HCT116 (cell line): ENCODE measurements at regions not wholly inside any gene's neighbourhood (a gene's known extent, or its start where the extent isn't known, plus 50 kb on each side); places are given as distances from the start of the nearest gene placed in this dataset.

Source experiments
- ATF3 ChIP-seq: IDR thresholded peaks from 2 replicates; pipeline ENCODE4 v1.6.1; 2012
- CEBPB ChIP-seq: IDR thresholded peaks from 2 replicates; pipeline ENCODE4 v1.6.1; 2012; ENCODE audit warnings: low read depth
- CTCF ChIP-seq, 3 experiments: fragments of 200-600 bp in 1 of 3; sonication (generic) in 1 of 3; IDR thresholded peaks in 2 of 3; conservative IDR thresholded peaks in 1 of 3; 2 replicates each; pipeline ENCODE4 v1.5.1; 2012 to 2017; ENCODE audit warnings: low read depth in 2 of 3, low read length in 2 of 3, antibody characterized with exemption in 1 of 3, borderline replicate concordance in 1 of 3, control low read depth in 1 of 3, mild to moderate bottlenecking in 1 of 3, mixed read lengths in 1 of 3, mixed run types in 1 of 3, moderate library complexity in 1 of 3; ENCODE audit not compliant: insufficient read depth in 1 of 3
- EZH2 ChIP-seq: fragments of 200-600 bp; sonication (generic); IDR thresholded peaks from 2 replicates; pipeline ENCODE4 v1.6.1; 2017; ENCODE audit warnings: antibody characterized with exemption, mixed run types
- MAX ChIP-seq: IDR thresholded peaks from 2 replicates; pipeline ENCODE4 v1.6.1; 2012
- POLR2A ChIP-seq: IDR thresholded peaks from 2 replicates; pipeline ENCODE4 v1.7.0; 2011; ENCODE audit warnings: borderline replicate concordance; ENCODE audit not compliant: insufficient read depth, insufficient read length; ENCODE audit errors: extremely low read depth
- POLR2AphosphoS5 ChIP-seq: IDR thresholded peaks from 2 replicates; pipeline ENCODE4 v1.6.1; 2011; ENCODE audit warnings: mild to moderate bottlenecking, low read depth, low read length, moderate library complexity
- RAD21 ChIP-seq: IDR thresholded peaks from 2 replicates; pipeline ENCODE4 v1.6.1; 2012; ENCODE audit warnings: low read depth, mild to moderate bottlenecking
- SIN3A ChIP-seq: IDR thresholded peaks from 2 replicates; pipeline ENCODE4 v1.6.1; 2012; ENCODE audit warnings: low read depth
- SP1 ChIP-seq: IDR thresholded peaks from 2 replicates; pipeline ENCODE4 v1.6.1; 2012; ENCODE audit warnings: low read depth
- YY1 ChIP-seq: IDR thresholded peaks from 2 replicates; pipeline ENCODE4 v1.6.1; 2011; ENCODE audit warnings: low read length, low read depth, moderate library complexity, mild to moderate bottlenecking; ENCODE audit not compliant: insufficient replicate concordance; ENCODE audit errors: extremely low read depth

- TF ChIP-seq RAD21 (no peak), SP1 (no peak), CTCF (IDR thresholded peaks at IDR 0.05 in 2 of 3, conservative IDR thresholded peaks at IDR 0.05 in 1 of 3; ENCODE audit: borderline replicate concordance in 1 of 3, insufficient read depth in 1 of 3, low read depth in 2 of 3, low read length in 2 of 3) (no peak), EZH2 (no peak), YY1 (no peak), ATF3 (no peak), POLR2A (no peak), MAX (no peak), POLR2AphosphoS5 (no peak), CEBPB (no peak), SIN3A (no peak)
Measured at GRCh38 chr17:77563439-77564102, 394.9 kb upstream of the TNRC6C start.
